GM12892 (cell line): ENCODE measurements at regions not wholly inside any gene's neighbourhood (a gene's known extent, or its start where the extent isn't known, plus 50 kb on each side); places are given as distances from the start of the nearest gene placed in this dataset.

Source experiments
- POLR2A ChIP-seq: IDR thresholded peaks from 2 replicates; pipeline ENCODE4 v1.6.1; 2011; ENCODE audit warnings: low read depth, low read length, control low read depth
- POLR2AphosphoS5 ChIP-seq: IDR thresholded peaks from 2 replicates; pipeline ENCODE4 v1.6.1; 2011; ENCODE audit warnings: low read depth, low read length, control low read depth
- TAF1 ChIP-seq: IDR thresholded peaks from 2 replicates; pipeline ENCODE4 v1.6.1; 2011; ENCODE audit warnings: low read depth, mild to moderate bottlenecking, control low read depth, low read length, borderline replicate concordance

DNA sequence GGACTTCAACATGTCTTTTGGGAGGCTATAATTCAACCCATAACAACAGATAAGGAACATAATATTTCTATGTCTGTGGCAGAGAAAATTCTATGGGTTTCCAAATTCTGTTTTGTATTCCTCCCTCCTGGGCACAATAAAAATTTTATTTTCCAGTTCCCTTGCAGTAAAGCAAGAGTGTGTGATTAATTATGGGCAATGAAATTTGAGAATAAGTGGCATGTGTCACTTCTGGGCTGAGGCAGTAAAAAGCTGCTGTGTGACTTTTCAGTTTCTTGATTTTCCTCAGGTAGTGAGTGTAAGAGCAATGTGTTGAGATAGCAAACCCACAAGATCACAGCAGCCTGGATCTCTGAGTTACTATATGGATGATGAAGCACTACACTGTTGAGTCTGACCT is 216.4 kb downstream of the MEIS1 start:
- TF ChIP-seq POLR2A (no peak), POLR2AphosphoS5 (no peak), TAF1 (no peak)
